ENCODE measurements at regions not wholly inside any gene's neighbourhood (a gene's known extent, or its start where the extent isn't known, plus 50 kb on each side); places are given as distances from the start of the nearest gene placed in this dataset.

DNA sequence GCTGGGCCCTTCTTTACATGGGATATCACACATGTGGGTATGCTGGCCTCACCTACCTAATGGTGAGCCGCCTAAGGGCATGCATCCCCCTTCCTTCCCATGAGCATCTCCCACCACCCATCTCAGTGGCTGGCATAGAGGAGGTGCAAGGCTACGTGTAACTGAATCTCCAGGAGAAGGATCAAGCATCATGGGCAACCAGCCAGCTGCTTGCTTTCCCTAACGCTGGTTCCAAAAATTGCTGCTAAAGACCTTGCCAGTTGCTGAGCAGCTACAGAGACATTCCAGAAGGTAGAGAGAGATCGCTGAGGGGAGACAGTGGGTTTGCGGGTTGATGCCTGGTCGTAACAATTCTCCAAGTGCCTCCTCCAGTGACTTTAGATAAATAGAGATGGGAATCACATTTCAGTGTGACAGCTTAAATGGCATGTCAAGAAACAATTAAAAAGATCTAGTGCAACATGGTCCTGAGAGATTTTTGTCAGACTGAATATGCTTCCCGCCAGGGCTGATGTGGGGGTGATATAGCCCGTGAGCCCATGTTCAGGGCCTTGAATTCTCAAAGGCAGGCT lies 378.4 kb upstream of the CDH5 start:
- no peak for DNase-seq (ENCODE audit: low read depth in 4 of 4, low spot score in 1 of 4)

GRCh38 chr16:65984296-65984695 lies 382.2 kb upstream of the CDH5 start:
- DNase-seq (ENCODE audit: low read depth in 4 of 4, low spot score in 1 of 4), result no peak

- no peak for DNase-seq (ENCODE audit: low read depth in 4 of 4, low spot score in 1 of 4)
These were observed 385.4 kb upstream of the CDH5 start for GRCh38 chr16:65981057-65981456.

- DNase-seq (ENCODE audit: low read depth in 4 of 4, low spot score in 1 of 4), result no peak
These were observed 391.3 kb upstream of the CDH5 start for GRCh38 chr16:65975049-65975708.

DNA sequence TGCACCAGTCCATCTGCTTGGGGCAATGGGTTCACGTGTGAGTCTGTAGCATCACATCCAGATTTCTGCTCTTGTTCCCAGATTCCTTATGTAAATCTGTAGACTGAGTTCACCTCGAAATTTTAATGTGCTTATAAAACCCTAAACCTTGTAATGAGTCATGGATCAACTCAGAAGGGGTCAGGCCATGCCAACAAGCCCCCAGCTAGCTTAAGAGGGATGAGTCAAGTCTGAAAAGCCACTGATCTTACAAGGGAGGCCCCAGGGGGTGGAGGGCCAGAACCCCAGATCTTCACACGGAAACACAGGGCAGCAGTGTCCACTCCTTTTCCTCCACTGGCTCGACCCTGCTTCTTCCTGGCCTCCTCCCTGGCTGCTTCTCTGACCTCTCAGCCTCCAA lies 399.1 kb upstream of the CDH5 start:
- no peak for DNase-seq (ENCODE audit: low read depth in 4 of 4, low spot score in 1 of 4)

DNA sequence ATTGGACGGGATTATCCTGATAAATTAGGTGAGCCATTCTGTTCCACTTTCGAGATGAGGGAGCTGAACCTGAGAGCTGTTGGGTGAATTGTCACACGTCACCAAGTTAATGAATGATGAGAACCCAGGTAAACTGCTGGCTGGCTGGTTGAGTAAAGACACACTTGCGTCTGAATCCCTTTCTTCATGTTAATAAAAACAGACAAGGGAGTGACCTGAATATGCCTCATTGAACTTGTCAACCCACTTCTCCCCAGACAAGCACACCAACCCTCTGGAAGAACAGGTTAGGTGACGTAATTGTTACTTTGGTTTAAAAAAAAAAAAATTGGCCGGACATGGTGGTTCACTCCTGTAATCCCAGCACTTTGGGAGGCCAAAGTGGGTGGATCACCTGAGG lies 400.9 kb upstream of the CDH5 start:
- no peak for DNase-seq (ENCODE audit: low read depth in 4 of 4, low spot score in 1 of 4)

DNA sequence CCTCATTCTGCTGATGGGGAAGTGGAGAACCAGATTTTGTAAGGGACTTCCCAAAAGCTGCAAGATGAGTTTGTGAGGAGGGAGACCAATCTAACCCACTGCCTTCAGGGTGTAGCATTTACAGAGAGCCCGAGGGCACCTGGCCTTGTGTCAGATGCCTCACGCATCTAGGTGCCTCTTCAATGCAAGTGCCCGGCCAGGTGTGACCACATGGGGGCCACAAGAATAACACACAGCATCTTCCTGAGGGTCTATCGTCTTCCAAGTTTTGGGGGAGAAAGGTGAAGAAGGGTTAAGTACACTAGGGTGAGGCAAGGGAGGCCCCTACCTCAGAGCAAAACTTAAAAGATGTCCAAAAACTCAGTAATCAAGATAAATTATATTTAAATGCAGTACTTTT lies 401.7 kb upstream of the CDH5 start:
- no peak for DNase-seq (ENCODE audit: low read depth in 4 of 4, low spot score in 1 of 4)

GRCh38 chr16:65961476-65962143 lies 404.9 kb upstream of the CDH5 start:
- DNase-seq (ENCODE audit: low read depth in 4 of 4, low spot score in 1 of 4), result no peak

GRCh38 chr16:65959983-65960382 lies 406.5 kb upstream of the CDH5 start:
- no peak for DNase-seq (ENCODE audit: low read depth in 4 of 4, low spot score in 1 of 4)

DNA sequence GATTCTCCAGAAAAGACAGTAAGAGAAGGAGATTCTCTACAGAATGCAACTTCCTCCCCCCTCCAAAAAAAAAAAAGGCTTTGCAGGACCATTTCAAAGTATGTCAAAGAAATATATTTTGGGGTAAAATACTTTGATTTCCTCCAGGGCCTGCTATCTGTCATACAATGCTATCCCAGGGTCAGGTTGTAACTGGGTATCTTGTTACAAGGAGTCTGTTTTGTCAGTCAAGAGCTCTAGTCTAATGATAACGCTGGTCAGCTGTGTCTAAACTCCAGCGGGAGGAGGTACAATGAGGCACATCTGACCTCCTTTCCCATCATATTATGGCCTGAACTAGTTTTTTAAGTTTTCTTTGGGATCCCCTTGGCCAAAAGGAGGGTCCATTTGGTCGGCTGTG lies 408.4 kb upstream of the CDH5 start:
- DNase-seq (ENCODE audit: low read depth in 4 of 4, low spot score in 1 of 4), result no peak

DNA sequence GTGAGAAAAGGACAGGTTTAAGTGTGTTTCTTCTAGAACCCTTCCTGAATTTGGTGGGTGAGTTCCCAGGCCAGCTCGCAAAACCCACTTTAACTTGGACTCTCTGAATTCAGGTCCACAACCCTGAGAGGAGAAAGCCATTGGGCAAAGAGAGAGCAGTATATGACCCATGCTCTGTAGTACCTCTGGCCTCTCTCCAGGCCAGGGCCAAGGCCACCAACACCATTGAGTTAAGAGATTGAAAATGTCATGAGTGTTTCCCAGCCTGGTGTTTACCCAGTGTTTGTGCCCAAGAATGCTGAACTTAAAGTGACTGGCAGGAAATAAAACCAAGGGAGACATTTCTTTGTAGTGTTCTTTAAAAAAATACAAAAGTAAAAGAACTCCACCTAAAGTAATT lies 410.4 kb upstream of the CDH5 start:
- DNase-seq (ENCODE audit: low read depth in 4 of 4, low spot score in 1 of 4), result no peak

GRCh38 chr16:65954446-65954845 lies 412.0 kb upstream of the CDH5 start:
- DNase-seq (ENCODE audit: low read depth in 4 of 4, low spot score in 1 of 4), result no peak

- DNase-seq (ENCODE audit: low read depth in 4 of 4, low spot score in 1 of 4), result no peak
These were observed 416.3 kb upstream of the CDH5 start for GRCh38 chr16:65950211-65950610.

DNA sequence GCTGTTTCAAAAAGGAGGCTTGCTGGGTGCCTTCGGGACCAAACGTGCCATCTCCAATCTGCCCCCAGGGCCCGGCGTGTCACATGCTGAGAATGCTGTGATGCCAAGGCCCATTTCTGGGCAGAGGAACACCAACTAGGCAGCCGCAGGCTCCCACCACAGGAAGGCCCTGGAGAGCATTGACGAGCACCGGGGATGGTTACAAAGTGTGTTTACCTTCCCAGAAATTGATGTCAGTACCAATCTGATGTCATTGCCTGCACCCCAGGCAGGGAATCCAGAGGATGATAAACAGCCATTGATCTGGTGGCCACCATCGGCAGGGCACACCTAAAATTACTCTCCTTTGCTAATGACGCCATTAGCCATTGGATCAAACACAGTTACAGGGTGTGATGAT lies 418.1 kb upstream of the CDH5 start:
- no peak for DNase-seq (ENCODE audit: low read depth in 4 of 4, low spot score in 1 of 4)

- DNase-seq (ENCODE audit: low read depth in 4 of 4, low spot score in 1 of 4), result no peak
These were observed 418.5 kb upstream of the CDH5 start for GRCh38 chr16:65947951-65948350.

- no peak for DNase-seq (ENCODE audit: low read depth in 4 of 4, low spot score in 1 of 4)
These were observed 421.0 kb upstream of the CDH5 start for GRCh38 chr16:65945493-65945892.

- DNase-seq (ENCODE audit: low read depth in 4 of 4, low spot score in 1 of 4), result no peak
These were observed 422.1 kb upstream of the CDH5 start for GRCh38 chr16:65944361-65944760.

- no peak for DNase-seq (ENCODE audit: low read depth in 4 of 4, low spot score in 1 of 4)
These were observed 425.8 kb upstream of the CDH5 start for GRCh38 chr16:65940711-65941110.

GRCh38 chr16:65938083-65938482 lies 428.4 kb upstream of the CDH5 start:
- DNase-seq (ENCODE audit: low read depth in 4 of 4, low spot score in 1 of 4), result no peak

GRCh38 chr16:65937455-65937854 lies 429.0 kb upstream of the CDH5 start:
- DNase-seq (ENCODE audit: low read depth in 4 of 4, low spot score in 1 of 4), result no peak

DNA sequence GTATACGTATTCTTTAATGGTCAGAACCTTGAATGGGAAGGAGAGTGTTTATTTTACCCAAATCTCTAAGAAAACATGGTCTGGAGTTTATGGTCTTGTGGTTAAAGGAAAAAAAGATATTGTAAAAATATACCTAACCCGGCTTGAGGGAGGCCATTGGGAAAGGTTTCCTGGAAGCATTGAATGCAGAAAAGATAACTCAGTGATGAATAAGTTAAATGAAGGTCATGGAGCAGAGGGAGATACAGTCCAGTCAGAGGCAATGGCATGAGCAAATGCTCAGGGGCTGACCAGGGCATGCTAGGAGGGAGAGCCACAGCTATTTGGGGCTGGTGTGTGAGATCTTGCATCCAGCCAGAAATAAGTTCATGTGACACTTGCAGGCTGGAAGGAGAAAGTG lies 430.4 kb upstream of the CDH5 start:
- DNase-seq (ENCODE audit: low read depth in 4 of 4, low spot score in 1 of 4), result no peak

DNA sequence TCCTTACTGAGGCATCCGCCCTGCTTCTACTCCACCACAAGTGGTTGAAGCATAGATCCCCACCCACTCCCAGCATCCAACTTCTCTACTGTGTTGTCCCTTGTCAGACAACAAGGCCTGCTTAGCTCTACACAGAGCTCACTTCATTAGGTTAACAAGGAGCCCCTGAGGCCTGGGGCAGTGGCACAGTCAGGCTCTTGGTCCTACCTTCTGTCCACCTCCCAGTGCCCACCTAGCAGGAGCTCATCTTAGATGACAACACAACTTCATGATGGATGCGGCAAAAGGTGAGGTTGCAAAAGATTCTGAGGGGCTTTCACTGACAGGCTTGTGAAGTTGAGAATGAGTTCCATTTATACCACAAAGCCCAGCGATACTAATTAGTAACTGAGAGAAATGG lies 432.0 kb upstream of the CDH5 start:
- no peak for DNase-seq (ENCODE audit: low read depth in 4 of 4, low spot score in 1 of 4)

- no peak for DNase-seq (ENCODE audit: low read depth in 4 of 4, low spot score in 1 of 4)
These were observed 432.8 kb upstream of the CDH5 start for GRCh38 chr16:65933703-65934102.
